DMS 273 treated with DMSO at 0.1 percent for 48 hours (cell line): ENCODE measurements at regions not wholly inside any gene's neighbourhood (a gene's known extent, or its start where the extent isn't known, plus 50 kb on each side); places are given as distances from the start of the nearest gene placed in this dataset.

ENCODE experiments used
- DNase-seq: peaks from one replicate; lab custom pipeline; 2025; lab: John Stamatoyannopoulos, UW

DNA sequence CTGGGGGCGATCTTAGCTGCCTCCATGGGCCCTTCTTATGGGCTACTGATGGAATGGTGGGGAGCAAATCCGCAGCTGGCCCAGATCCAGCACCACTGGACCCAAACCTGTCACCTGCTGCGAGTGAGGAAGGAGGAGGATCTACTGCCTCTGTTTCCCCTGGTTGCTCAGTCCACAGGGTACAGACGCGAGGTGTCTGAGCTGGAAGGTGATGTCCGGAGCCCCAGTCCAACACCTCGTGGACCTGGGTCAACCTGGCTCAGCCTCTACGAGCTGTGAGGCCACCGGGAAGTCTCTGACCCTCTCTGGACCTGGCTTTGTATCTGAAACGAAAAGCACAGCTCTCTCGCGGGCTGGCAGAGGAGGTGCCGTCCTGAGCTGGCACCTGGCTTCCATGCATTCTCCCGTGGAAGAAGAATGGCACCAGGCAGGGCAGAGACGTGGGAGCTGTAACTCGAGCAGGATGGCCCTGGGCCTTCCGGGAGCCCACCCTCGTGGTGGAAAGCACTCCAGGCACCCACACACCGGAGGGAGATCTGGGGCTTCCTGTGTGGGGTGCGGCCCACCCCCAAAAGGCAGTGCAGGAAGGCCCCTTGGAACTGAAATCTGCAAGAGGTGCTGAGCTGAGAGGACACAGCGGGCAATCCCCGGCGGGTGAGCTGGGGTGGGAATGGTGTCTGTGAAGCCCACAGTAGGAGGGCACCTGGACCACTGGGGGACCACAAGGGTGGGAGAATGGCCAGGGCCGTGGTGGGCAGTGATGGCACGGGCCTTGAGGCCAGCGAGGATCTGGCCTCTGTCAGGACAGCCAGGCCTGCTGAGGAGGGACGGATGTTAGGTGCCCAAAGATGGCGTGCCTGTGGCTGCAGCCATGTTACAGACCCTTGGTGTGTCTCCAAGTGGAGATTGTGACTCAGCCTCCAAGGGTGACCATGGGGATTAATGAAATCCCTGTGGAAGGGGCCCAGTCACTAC, 133.4 kb downstream of the OLFM1 start:
- no peak for DNase-seq

- DNase-seq = no peak
These were observed 134.1 kb downstream of the OLFM1 start for GRCh38 chr9:135221576-135221950.

DNA sequence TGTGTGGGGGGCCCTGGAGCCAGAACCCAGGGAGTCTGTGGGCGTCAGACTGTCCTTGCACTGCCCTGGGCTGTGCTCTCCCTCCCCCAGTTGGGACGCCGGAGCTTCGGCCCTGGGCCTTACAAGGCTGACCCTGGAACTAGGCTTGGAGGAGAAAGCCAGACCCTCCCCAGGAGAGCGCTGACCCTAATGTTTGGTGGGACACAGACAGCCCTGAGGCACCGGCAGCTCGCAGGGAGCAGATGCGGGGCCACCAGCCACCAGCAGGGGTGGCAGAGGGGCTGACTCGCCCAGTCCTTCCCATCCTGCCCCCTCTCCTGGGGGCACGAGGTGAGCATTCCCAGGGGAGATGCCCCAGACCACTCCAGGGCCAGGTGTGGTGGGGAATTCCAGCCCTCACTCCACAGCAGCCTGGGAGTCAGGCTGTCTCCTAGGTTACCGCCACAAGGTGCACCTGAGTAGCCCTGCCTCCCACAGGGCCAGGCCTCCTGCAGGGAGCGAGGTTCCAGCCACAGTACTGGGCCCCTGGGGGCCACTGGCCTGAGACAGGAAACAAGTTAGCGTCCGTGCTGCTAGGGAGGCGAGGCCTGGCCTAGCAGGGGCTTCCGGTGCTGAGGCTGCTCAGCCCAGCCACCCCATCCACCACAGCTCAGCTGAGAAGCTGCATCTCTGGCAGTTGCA, 134.6 kb downstream of the OLFM1 start:
- DNase-seq = no peak

DNA sequence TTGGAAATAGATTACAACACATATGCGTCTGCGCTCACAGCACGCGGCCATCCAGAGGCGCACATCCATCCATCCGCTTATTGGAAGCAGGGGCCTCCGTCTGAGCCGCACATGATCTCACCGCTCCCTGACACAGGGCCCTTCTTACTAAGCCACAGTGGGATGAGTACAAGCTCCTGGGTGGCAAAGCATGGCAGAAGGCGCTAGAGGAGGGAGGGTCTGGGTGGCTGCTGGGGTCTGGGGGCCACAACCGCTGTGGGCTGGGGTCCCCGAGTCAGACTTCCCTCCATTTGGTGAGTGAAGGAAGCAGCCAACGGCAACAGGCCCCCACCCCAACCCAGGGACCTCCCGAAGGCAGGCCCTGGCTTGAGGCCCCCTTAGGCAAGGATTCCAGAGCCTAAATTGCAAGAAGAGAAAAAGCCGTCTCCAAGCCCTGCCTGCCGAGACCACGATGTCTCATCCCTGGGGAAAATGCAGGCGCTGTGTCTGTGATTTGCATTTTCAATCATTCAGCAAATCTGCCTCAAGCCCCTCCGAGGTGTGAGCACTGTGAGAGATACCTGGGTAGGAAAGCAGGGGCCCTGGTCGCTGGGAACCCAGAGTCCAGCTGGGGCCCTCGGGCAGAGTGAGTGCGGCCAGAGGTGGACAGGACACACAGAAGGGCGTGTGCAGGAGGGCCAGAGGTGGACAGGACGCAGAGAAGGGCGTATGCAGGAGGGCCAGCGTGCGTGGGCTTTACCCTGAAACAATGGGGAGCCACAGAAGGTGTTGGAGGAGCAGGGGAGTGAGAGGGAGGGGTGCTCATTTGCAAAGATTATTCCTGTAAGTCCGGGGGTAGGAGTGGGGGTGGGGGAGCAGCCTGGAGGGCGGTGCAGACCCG, 135.7 kb downstream of the OLFM1 start:
- DNase-seq = no peak

DNA sequence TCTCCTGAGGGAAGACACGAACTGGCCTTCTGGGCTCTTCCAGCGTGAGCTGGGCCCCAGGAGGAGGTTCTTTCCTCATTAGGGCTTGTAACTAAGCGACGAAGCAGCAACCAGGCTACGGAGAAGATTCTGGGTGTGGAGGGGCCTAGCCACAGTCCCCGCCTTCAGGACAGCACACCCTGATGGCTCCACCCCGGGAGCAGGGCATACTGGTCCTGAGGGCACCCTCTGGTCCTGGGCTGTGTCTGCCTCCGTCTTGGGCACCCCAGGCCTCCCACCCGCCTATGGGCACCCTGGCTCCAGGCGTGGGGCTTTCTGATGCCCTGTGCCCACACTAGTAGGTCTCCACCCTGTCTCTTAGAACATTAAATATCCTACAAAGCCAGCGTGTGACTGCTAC, 136.4 kb downstream of the OLFM1 start:
- no peak for DNase-seq

DNA sequence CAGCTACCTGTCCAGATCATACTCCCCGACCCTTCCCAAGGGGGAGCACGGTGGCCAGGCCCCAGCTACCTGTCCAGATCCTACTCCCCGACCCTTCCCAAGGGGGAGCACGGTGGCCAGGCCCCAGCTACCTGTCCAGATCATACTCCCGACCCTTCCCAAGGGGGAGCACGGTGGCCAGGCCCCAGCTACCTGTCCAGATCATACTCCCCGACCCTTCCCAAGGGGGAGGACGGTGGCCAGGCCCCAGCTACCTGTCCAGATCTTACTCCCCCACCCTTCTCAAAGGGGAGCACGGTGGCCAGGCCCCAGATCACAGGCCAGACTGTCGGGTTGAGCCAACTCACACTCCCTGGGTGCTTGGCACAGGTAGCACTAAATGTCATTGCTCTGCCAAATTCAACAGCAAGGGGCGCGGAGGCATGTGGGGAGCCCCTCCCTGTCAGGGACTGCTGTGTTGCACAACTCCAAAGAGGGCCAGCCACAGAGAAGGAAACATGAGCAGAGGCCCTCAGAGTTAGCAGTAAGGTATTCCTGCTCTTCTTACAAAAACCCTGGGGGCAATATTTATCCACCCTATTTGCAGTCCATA, 136.9 kb downstream of the OLFM1 start:
- DNase-seq = no peak

DNA sequence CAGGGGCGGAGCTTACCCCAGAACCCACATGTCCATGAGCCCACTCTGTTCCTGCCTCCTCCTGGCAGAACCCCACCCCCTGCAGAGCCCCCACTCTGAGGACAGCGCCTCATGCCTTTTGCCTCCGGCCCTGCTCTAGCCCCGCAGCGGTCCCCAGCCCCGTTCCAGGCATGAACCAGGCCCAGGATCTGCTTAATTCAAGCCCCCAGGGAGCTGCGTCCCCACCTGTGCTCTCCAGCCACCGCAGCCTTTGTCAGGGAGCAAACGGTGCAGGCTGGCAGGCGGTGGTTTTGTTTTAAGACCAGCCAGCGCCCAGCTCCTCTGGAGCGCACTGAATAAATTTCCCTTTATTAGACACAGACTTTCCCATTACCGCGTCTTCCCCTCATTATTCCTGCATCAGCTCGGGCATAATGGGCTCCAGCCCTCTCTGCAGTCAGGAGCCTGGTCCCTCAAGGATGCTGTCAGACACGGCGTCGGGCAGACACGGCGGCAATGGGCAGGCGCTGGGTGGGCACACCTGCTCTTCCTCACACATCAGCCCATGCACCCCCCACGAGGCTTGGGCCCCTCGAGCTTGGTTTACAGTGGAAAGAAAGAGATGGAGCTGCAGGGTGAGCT, 137.6 kb downstream of the OLFM1 start:
- DNase-seq = no peak

DNA sequence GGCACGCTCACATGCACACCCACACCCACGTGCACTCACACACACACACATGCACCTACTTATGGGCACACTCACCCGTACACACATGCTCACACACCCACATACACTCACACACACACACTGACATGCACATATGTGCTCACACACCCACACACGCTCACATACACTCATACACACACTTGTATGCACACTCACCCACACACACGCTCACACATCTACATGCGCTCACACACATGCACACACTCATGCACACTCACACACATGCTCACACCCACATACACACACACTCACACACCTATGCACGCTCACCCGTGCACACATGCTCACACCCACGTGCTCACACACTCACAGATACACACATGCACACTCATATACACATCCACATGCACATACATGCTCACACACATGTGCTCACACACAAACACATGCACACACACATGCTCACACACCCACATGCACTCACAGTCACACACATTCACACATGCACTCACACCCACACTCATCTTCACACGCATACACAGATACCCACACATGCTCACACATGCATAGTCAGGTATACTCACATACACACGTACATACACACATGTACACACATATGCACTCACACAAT, 138.3 kb downstream of the OLFM1 start:
- no peak for DNase-seq

- no peak for DNase-seq
These were observed 139.0 kb downstream of the OLFM1 start for GRCh38 chr9:135226369-135227050.

GRCh38 chr9:135227641-135228251, 140.3 kb downstream of the OLFM1 start:
- no peak for DNase-seq

DNA sequence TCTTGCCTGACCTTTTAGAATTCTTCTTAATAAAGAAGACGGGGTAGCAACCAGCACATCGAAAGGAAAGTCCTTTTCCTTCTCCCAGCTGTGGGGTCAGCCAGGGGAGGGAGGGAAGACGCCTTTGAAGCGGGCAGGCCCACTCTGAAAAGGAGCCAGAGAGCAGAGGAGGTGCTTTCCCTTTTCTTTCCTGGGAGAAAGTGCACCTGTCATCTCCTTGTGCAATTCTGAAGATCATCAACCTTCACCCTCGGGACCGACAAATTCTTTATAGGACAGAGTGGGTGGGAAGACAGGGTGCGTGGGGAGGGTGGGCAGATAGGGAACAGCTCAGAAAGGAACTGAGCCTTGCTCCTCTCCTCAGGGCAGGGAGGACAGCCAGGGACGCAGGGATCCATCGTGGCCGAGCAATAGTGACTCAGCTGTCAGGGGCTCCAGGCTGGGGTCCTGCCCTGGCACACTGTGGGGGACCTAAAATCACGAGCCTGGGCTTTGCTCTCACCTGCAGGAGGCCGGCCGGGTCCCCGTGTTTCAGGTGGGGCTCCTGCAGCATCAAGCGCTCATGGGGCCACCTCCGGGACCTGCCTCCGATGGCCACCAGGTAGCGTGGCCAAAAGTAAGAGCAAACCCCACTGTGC, 141.0 kb downstream of the OLFM1 start:
- no peak for DNase-seq

GRCh38 chr9:135228983-135229625, 141.6 kb downstream of the OLFM1 start:
- no peak for DNase-seq

DNA sequence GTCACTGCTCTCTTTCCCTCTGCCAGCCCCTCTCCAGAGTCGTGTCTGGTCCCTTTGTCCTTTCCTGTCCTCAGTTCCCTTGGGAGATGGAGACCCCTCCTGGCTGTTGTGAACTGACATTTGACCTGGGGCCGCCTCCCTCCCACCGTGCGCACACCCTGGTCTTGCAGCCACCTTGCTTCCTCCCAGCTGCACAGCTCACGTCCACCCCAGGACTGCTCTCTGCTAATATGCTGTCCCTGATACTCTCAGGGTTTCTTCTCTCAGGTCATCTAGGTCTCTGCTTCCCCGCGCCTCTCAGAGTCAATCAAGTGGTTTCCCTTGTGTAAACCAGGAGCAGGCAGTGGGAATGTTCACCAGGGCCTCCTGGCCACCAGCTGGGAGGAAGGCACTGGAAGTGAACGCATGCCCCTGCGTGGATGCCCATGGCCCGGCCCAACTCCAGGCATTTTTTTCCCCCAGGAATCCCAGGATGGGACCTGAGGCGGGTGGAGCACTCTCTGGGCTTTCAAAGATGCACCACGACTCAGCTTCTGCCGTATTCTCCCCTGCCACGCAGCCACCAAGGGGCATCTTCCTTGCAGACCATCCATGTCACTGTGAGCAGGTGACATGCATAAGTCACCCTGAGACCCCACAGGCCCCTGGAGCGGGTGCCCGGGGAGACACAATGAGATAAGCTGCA, 142.4 kb downstream of the OLFM1 start:
- no peak for DNase-seq

GRCh38 chr9:135230386-135230765, 142.9 kb downstream of the OLFM1 start:
- DNase-seq = no peak

DNA sequence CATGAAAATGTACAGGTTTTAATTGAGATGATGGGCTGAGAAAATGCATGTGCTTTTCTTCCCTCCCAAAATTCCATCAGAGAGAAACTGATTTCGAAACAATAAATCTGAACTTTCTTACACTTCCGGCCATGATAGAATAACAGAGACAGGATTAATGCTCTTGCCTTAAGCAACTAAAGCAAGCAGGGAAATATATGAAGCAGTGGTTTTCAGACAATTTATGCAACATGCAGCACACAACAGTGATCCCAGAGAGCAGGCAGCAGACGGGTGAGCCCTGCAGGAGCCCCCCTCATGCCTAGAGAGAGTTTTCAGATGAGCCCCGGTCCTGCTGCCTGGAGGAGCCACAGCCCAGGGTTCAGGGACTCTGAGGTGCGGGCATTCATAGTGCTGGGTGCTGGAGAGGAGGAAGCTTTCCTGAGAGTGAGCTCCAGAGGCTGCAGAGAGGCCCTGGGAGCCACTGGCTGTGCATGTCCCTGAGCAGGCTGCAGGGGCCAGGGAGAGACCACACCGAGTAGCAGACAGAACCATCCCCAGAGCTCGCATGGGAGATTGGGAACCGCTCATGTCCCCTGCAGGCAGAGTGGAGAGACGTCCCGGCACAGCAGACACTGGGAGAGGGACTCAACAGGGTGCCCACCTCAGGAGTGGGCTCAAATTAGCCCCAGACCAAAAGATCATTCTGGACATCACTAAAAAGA, 143.5 kb downstream of the OLFM1 start:
- no peak for DNase-seq

- no peak for DNase-seq
These were observed 151.8 kb downstream of the OLFM1 start for GRCh38 chr9:135239100-135239768.

DNA sequence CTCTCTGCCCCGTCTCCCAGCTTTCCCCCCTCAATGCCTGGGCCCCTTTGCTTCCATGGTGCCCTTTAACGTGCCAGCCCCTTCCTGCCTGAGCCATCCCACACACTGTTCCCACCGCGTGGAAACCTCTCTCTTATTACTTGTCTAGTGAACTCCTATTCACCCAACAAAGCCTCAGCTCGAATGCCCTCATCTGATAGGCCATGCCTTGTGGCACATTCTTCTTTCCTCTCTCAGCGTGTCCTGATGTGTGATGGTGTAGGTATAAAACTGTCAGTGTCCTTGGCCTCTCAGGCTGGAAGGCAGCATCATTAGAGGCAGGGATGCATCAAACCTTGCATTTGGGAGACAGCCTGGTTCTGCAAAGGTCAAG, 152.3 kb downstream of the OLFM1 start:
- DNase-seq = no peak
